Right lobe of liver (tissue), 6 donors: ENCODE measurements at regions not wholly inside any gene's neighbourhood (a gene's known extent, or its start where the extent isn't known, plus 50 kb on each side); places are given as distances from the start of the nearest gene placed in this dataset.

ENCODE experiments used
- ATAC-seq, 4 donors: fragments of 200-7000 bp; cut with Tn5 transposase; one replicate each; pipeline ENCODE4 v1.9.1; 2020; ENCODE audit warnings: mild to moderate bottlenecking in 4 of 4, moderate library complexity in 4 of 4
- DNase-seq, 3 donors: peaks; one replicate each; pipeline ENCODE4 v3.0.0-alpha.2; 2020
- H3K27ac ChIP-seq, 3 donors: fragments of 200-600 bp; one replicate each; pipeline ENCODE4 v1.8.0; 2022
- H3K27me3 ChIP-seq, 2 donors: fragments of 200-600 bp; one replicate each; pipeline ENCODE4 v1.8.0; 2022
- H3K36me3 ChIP-seq, 4 donors: fragments of 200-600 bp; sonication (generic) in 1 of 4; one replicate each; pipeline versions ENCODE4 v1.5.1 to v1.8.0; 2017 to 2022; ENCODE audit warnings: control low read depth in 1 of 4
- H3K4me1 ChIP-seq, 4 donors: fragments of 200-600 bp; sonication (generic) in 1 of 4; one replicate each; pipeline versions ENCODE4 v1.5.1 to v1.8.0; 2017 to 2022; ENCODE audit warnings: control low read depth in 1 of 4
- H3K4me3 ChIP-seq, 3 donors: fragments of 200-600 bp; one replicate each; pipeline ENCODE4 v1.8.0; 2022
- H3K9me3 ChIP-seq, 4 donors: fragments of 200-600 bp; sonication (generic) in 1 of 4; one replicate each; pipeline versions ENCODE4 v1.5.1 to v1.8.0; 2017 to 2022; ENCODE audit warnings: control low read depth in 1 of 4
- CTCF ChIP-seq, 4 donors: fragments of 200-600 bp in 3 of 4; fragments of 450-650 bp in 1 of 4; IDR thresholded peaks; one replicate each; pipeline versions ENCODE4 v1.5.1 to v1.8.0; 2016 to 2022; ENCODE audit warnings: antibody characterized with exemption in 4 of 4, mild to moderate bottlenecking in 2 of 4
- POLR2A ChIP-seq: fragments of 450-650 bp; IDR thresholded peaks from one replicate; pipeline ENCODE4 v1.6.1; 2017; ENCODE audit warnings: antibody characterized with exemption, mild to moderate bottlenecking
- WGBS: methylation state at CpG from one replicate; pipeline ENCODE4 v1.1.6; 2018; ENCODE audit warnings: low coverage, low lambda C conversion rate; ENCODE audit not compliant: insufficient coverage; ENCODE audit errors: missing lambda C conversion rate; 5-methylcytosine and 5-hydroxymethylcytosine counted together
- intact Hi-C, 2 donors: fragments of 100-400 bp; cut with DNase I; formaldehyde crosslinking; loops; one replicate each; pipeline versions ENCODE4 v1.11.2 to v1.14.1; 2022
- donor health status: DM: no; HTN: yes; CAD: no.
- donor health status: DM: no; HTN: no; CAD: no.
- donor health status: DM: no; HTN: no; CAD: no.
- donor health status: DM: no; HTN: yes; CAD: no.
- donor health status: DM: no; HTN: yes; CAD: no.

DNA sequence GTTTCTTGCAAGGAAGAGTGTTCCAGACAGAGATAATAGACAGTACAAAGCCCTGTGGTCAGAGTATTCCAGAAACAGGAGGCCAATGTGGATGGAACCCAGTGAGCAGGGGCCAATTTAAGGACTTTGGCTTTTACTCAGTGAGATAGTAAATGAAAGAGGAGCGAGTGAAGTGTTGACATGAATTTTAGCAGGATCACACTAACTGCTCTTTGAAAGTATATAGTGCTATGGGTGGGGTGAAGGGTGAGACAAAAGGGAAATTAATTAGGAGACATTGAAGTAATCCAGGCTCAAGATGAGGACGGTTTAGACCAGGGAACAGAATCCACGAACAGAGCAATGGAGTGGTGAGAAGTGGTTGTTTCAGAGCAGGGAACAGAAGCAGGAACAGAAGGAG is 62.2 kb upstream of the TES start:
- intact Hi-C loops: no loop called here
- ATAC-seq (no peak), DNase-seq (no peak)
- H3K9me3 ChIP-seq: no peaks in the 10 kb centered on the region
- 59% methylated on average over 3 of the region's 3 CpGs for WGBS
- no peak overlapping the region for H3K27ac ChIP-seq
- no peak for TF ChIP-seq POLR2A
- no peak for TF ChIP-seq CTCF (IDR thresholded peaks at IDR 0.05)
- H3K4me1 ChIP-seq: no peaks in the 10 kb centered on the region
- H3K36me3 ChIP-seq: no peaks in the 10 kb centered on the region
- no peak overlapping the region for H3K4me3 ChIP-seq
- no peaks in the 10 kb centered on the region for H3K27me3 ChIP-seq

DNA sequence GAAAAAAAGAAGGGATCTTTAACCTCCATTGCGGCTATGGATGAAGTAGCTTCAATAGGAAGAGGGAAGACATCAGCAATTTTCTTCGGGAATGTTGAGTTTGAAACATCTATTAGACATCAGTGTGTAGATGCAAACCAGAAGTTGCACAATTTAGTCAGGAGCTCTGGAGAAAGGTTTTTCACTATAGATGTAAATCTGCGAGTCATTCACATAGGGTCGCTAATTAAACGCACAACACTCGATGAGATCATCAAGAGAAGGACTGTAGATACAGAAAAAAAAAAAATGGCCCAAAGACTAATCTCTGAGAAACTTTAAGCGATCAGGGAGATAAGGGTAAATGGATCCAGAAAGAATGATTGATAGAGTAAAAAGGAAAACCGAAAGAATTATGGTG is 61.7 kb upstream of the TES start:
- Histone ChIP-seq H3K36me3 (no peaks in the 10 kb centered on the region), H3K4me3 (no peak overlapping the region), H3K9me3 (no peaks in the 10 kb centered on the region), H3K27me3 (no peaks in the 10 kb centered on the region), H3K27ac (no peak overlapping the region), H3K4me1 (no peaks in the 10 kb centered on the region)
- no peak for DNase-seq
- intact Hi-C loops: no loop called here
- TF ChIP-seq CTCF (IDR thresholded peaks at IDR 0.05) (no peak), POLR2A (no peak)
- no peak for ATAC-seq
- WGBS: 85% methylated on average over 8 of the region's 8 CpGs

GRCh38 chr7:116150588-116150987 is 59.8 kb upstream of the TES start:
- no peak for TF ChIP-seq POLR2A
- TF ChIP-seq CTCF (IDR thresholded peaks at IDR 0.05): no peak

GRCh38 chr7:116152276-116152675 is 58.1 kb upstream of the TES start:
- TF ChIP-seq POLR2A: no peak
- TF ChIP-seq CTCF (IDR thresholded peaks at IDR 0.05): no peak
- Histone ChIP-seq H3K9me3 (no peaks in the 10 kb centered on the region), H3K4me1 (no peaks in the 10 kb centered on the region), H3K36me3 (no peaks in the 10 kb centered on the region), H3K27me3 (no peaks in the 10 kb centered on the region), H3K4me3 (no peak overlapping the region), H3K27ac (no peak overlapping the region)
- intact Hi-C loops: no loop called here
- WGBS: 80% methylated on average over 2 of the region's 2 CpGs
- DNase-seq (no peak), ATAC-seq (no peak)

More at GRCh38 chr7:116150588-116150987, 59.8 kb upstream of the TES start:
- Histone ChIP-seq H3K4me3 (no peak overlapping the region), H3K9me3 (no peaks in the 10 kb centered on the region), H3K4me1 (no peaks in the 10 kb centered on the region), H3K27ac (no peak overlapping the region), H3K27me3 (no peaks in the 10 kb centered on the region), H3K36me3 (no peaks in the 10 kb centered on the region)
- DNase-seq (no peak), ATAC-seq (no peak)
- 86% methylated on average over 1 of the region's 1 CpG for WGBS
- intact Hi-C loops: no loop called here

DNA sequence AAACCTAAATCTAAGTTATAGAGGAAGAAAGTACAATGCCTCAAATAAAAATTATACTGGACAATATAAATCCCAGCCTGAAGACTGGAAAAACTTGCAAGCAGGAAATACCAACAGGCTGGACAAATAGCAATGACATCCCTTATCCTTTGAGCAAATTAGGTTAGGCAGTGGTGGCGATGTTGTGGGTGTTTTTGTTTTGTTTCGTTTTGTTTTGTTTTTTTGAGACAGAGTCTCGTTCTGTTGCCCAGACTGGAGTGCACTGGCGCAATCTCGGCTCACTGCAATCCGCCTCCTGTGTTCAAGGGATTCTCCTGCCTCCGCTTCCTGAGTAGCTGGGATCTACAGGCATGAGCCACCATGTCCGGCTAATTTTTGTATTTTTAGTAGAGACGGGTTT is 57.3 kb upstream of the TES start:
- H3K4me3 ChIP-seq: no peak overlapping the region
- WGBS: 68% methylated on average over 7 of the region's 9 CpGs
- no peaks in the 10 kb centered on the region for H3K36me3 ChIP-seq
- DNase-seq (no peak), ATAC-seq (no peak)
- H3K27ac ChIP-seq: no peak overlapping the region
- H3K4me1 ChIP-seq: no peaks in the 10 kb centered on the region
- no peak for TF ChIP-seq POLR2A
- H3K9me3 ChIP-seq: no peaks in the 10 kb centered on the region
- no peaks in the 10 kb centered on the region for H3K27me3 ChIP-seq
- intact Hi-C loops: no loop called here
